ENCODE measurements at regions not wholly inside any gene's neighbourhood (a gene's known extent, or its start where the extent isn't known, plus 50 kb on each side); places are given as distances from the start of the nearest gene placed in this dataset.
A peak's percentile ranks its signal among the peaks of the same experiment; 100 is the strongest.
"Not testable (repeated sequence)": the region's sequence is repeated elsewhere in the genome, so short reads cannot be mapped to it uniquely, and the experiment has no call there.

GRCh38 chr12:93980711-93981110 is 167.7 kb upstream of the PLXNC1 start:
- FAIRE-seq = no peak

GRCh38 chr12:93981411-93981810 is 167.0 kb upstream of the PLXNC1 start:
- FAIRE-seq = no peak

- FAIRE-seq = no peak
Measured at GRCh38 chr12:93982771-93983315, 165.5 kb upstream of the PLXNC1 start.

GRCh38 chr12:93984005-93984404 is 164.4 kb upstream of the PLXNC1 start:
- FAIRE-seq = no peak

- no peak for FAIRE-seq
Measured at GRCh38 chr12:93989949-93990348, 158.4 kb upstream of the PLXNC1 start.

GRCh38 chr12:93990832-93991803 is 157.3 kb upstream of the PLXNC1 start:
- no peak for FAIRE-seq

- FAIRE-seq = no peak
Measured at GRCh38 chr12:93991829-93992461, 156.4 kb upstream of the PLXNC1 start.

- no peak for FAIRE-seq
Measured at GRCh38 chr12:93994721-93995120, 153.7 kb upstream of the PLXNC1 start.

- no peak for FAIRE-seq
Measured at GRCh38 chr12:93996321-93996720, 152.1 kb upstream of the PLXNC1 start.

GRCh38 chr12:94001691-94002090 is 146.7 kb upstream of the PLXNC1 start:
- peak; percentile 36 for FAIRE-seq

- not testable (repeated sequence) for FAIRE-seq
Measured at GRCh38 chr12:94002925-94003324, 145.5 kb upstream of the PLXNC1 start.

- not testable (repeated sequence) for FAIRE-seq
Measured at GRCh38 chr12:94007833-94008232, 140.5 kb upstream of the PLXNC1 start.

- no peak for FAIRE-seq
Measured at GRCh38 chr12:94010307-94010706, 138.1 kb upstream of the PLXNC1 start.

GRCh38 chr12:94012071-94012470 is 136.3 kb upstream of the PLXNC1 start:
- no peak for FAIRE-seq

- no peak for FAIRE-seq
Measured at GRCh38 chr12:94012590-94012989, 135.8 kb upstream of the PLXNC1 start.

- not testable (repeated sequence) for FAIRE-seq
Measured at GRCh38 chr12:94017247-94017646, 131.1 kb upstream of the PLXNC1 start.

GRCh38 chr12:94020335-94020734 is 128.0 kb upstream of the PLXNC1 start:
- FAIRE-seq = no peak

- no peak for FAIRE-seq
Measured at GRCh38 chr12:94023879-94024278, 124.5 kb upstream of the PLXNC1 start.

GRCh38 chr12:94025068-94025467 is 123.3 kb upstream of the PLXNC1 start:
- no peak for FAIRE-seq

GRCh38 chr12:94025756-94026155 is 122.6 kb upstream of the PLXNC1 start:
- FAIRE-seq = no peak

GRCh38 chr12:94026596-94026995 is 121.8 kb upstream of the PLXNC1 start:
- no peak for FAIRE-seq

GRCh38 chr12:94027561-94027960 is 120.8 kb upstream of the PLXNC1 start:
- FAIRE-seq = no peak

GRCh38 chr12:94031763-94032162 is 116.6 kb upstream of the PLXNC1 start:
- FAIRE-seq = no peak

GRCh38 chr12:94032368-94032767 is 116.0 kb upstream of the PLXNC1 start:
- FAIRE-seq = no peak

Measured in colon (tissue), 2 donors.